Astrocyte (in vitro differentiated cells and primary cell): ENCODE measurements at regions not wholly inside any gene's neighbourhood (a gene's known extent, or its start where the extent isn't known, plus 50 kb on each side); places are given as distances from the start of the nearest gene placed in this dataset.

ENCODE experiments used
- EZH2 ChIP-seq: IDR thresholded peaks from 2 replicates; pipeline ENCODE4 v1.6.1; 2012; ENCODE audit warnings: mild to moderate bottlenecking, low read length, inconsistent platforms; ENCODE audit not compliant: insufficient read depth
- TF ChIP-seq, protein P1 (sequence below): IDR thresholded peaks from 2 replicates; pipeline ENCODE4 v1.5.1; 2011; ENCODE audit warnings: low read depth, mild to moderate bottlenecking, inconsistent platforms, low read length, moderate library complexity; ENCODE audit not compliant: insufficient read depth

- TF ChIP-seq EZH2 = no peak
- TF ChIP-seq, protein P1, sequence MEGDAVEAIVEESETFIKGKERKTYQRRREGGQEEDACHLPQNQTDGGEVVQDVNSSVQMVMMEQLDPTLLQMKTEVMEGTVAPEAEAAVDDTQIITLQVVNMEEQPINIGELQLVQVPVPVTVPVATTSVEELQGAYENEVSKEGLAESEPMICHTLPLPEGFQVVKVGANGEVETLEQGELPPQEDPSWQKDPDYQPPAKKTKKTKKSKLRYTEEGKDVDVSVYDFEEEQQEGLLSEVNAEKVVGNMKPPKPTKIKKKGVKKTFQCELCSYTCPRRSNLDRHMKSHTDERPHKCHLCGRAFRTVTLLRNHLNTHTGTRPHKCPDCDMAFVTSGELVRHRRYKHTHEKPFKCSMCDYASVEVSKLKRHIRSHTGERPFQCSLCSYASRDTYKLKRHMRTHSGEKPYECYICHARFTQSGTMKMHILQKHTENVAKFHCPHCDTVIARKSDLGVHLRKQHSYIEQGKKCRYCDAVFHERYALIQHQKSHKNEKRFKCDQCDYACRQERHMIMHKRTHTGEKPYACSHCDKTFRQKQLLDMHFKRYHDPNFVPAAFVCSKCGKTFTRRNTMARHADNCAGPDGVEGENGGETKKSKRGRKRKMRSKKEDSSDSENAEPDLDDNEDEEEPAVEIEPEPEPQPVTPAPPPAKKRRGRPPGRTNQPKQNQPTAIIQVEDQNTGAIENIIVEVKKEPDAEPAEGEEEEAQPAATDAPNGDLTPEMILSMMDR = no peak
Observed at GRCh38 chr10:6988654-6989053, 408.6 kb upstream of the PRKCQ start.
